Activated CD4-positive, alpha-beta memory T cell treated with anti-CD3 and anti-CD28 coated beads for 36 hours (primary cell): ENCODE measurements at regions not wholly inside any gene's neighbourhood (a gene's known extent, or its start where the extent isn't known, plus 50 kb on each side); places are given as distances from the start of the nearest gene placed in this dataset.

Experiments used
- CTCF ChIA-PET: fragments of 350-600 bp; sonication (Branson Sonifier 250); formaldehyde crosslinking; loops from one replicate; lab custom pipeline; 2021; ENCODE audit warnings: antibody characterized with exemption, inconsistent platforms; lab: Charles Lee
- POLR2A ChIA-PET: fragments of 350-600 bp; sonication (Branson Sonifier 250); formaldehyde crosslinking; loops from one replicate; lab custom pipeline; 2021; ENCODE audit warnings: antibody characterized with exemption; lab: Charles Lee
- DNase-seq: peaks from one replicate; pipeline ENCODE4 v3.0.0-alpha.2; 2020
- H3K27ac Mint-ChIP-seq: one replicate; pipeline ENCODE4 v1.8.0; 2021; ENCODE audit warnings: mixed read lengths
- H3K27me3 Mint-ChIP-seq: one replicate; pipeline ENCODE4 v1.8.0; 2021; ENCODE audit warnings: mixed read lengths
- H3K36me3 Mint-ChIP-seq: one replicate; pipeline ENCODE4 v1.8.0; 2021; ENCODE audit warnings: mixed read lengths
- H3K4me1 Mint-ChIP-seq: one replicate; pipeline ENCODE4 v1.8.0; 2021; ENCODE audit warnings: low read depth, mixed read lengths
- H3K4me3 Mint-ChIP-seq: one replicate; pipeline ENCODE4 v1.8.0; 2021; ENCODE audit warnings: mild to moderate bottlenecking, mixed read lengths
- H3K9me3 Mint-ChIP-seq: one replicate; pipeline ENCODE4 v1.8.0; 2021; ENCODE audit warnings: mixed read lengths
- intact Hi-C: fragments of 100-400 bp; cut with micrococcal nuclease; formaldehyde crosslinking; loops from one replicate; pipeline ENCODE4 v1.15.1; 2023

DNA sequence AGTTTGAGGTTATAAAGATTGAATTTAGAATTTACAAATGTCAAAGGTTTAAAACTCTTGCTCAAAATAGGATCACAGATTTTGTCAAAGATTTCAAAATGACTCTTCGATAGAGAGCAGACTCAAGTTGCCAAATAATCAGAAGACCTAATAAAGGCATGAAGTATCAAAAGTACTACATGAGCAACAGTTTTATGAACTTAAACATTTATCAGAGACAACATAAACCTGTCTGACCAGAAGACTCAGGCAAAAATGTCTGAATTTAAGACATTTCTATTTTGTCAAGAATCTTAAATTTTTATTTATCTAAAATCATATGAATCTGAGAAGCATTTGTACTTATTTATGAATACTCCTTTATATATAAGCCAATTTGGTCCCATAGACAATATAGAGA, 330.9 kb downstream of the PTPRU start:
- Mint-ChIP-seq H3K9me3 (peaks cover 57% of the 10 kb centered on the region), H3K27me3 (peaks cover 4% of the 10 kb centered on the region), H3K4me1 (no peaks in the 10 kb centered on the region), H3K27ac (no peak overlapping the region), H3K4me3 (no peak overlapping the region), H3K36me3 (peaks cover 10% of the 10 kb centered on the region)
- DNase-seq, result no peak
- ChIA-PET POLR2A (no interaction called here), CTCF (no interaction called here)
- intact Hi-C loops, result no loop called here

- DNase-seq, result no peak
- Mint-ChIP-seq H3K27ac (no peak overlapping the region), H3K36me3 (peaks cover 10% of the 10 kb centered on the region), H3K27me3 (peaks cover 4% of the 10 kb centered on the region), H3K4me3 (no peak overlapping the region), H3K9me3 (peaks cover 58% of the 10 kb centered on the region), H3K4me1 (no peaks in the 10 kb centered on the region)
- CTCF ChIA-PET, result no interaction called here
- intact Hi-C loops, result no loop called here
- POLR2A ChIA-PET, result no interaction called here
Observed at GRCh38 chr1:29565490-29565889, 329.2 kb downstream of the PTPRU start.

- peaks cover 55% of the 10 kb centered on the region for H3K9me3 Mint-ChIP-seq
- H3K27ac Mint-ChIP-seq, result no peak overlapping the region
- H3K27me3 Mint-ChIP-seq, result peaks cover 10% of the 10 kb centered on the region
- DNase-seq, result no peak
- POLR2A ChIA-PET, result no interaction called here
- no peaks in the 10 kb centered on the region for H3K4me1 Mint-ChIP-seq
- no peak overlapping the region for H3K4me3 Mint-ChIP-seq
- CTCF ChIA-PET, result no interaction called here
- H3K36me3 Mint-ChIP-seq, result peaks cover 10% of the 10 kb centered on the region
- intact Hi-C loops, result no loop called here
Observed at GRCh38 chr1:29563571-29563970, 327.2 kb downstream of the PTPRU start.

- Mint-ChIP-seq H3K9me3 (peaks cover 52% of the 10 kb centered on the region), H3K4me3 (no peak overlapping the region), H3K4me1 (no peaks in the 10 kb centered on the region)
Observed at GRCh38 chr1:29563092-29563491, 326.8 kb downstream of the PTPRU start.

GRCh38 chr1:29559056-29559455, 322.7 kb downstream of the PTPRU start:
- H3K4me1 Mint-ChIP-seq, result no peaks in the 10 kb centered on the region
- intact Hi-C loops, result no loop called here
- peaks cover 17% of the 10 kb centered on the region for H3K9me3 Mint-ChIP-seq
- H3K27ac Mint-ChIP-seq, result no peak overlapping the region
- H3K4me3 Mint-ChIP-seq, result no peak overlapping the region
- peaks cover 14% of the 10 kb centered on the region for H3K27me3 Mint-ChIP-seq
- H3K36me3 Mint-ChIP-seq, result peaks cover 7% of the 10 kb centered on the region
- no peak for DNase-seq
- ChIA-PET CTCF (no interaction called here), POLR2A (no interaction called here)

More at GRCh38 chr1:29563092-29563491, 326.8 kb downstream of the PTPRU start:
- H3K36me3 Mint-ChIP-seq, result peaks cover 10% of the 10 kb centered on the region
- intact Hi-C loops, result no loop called here
- peaks cover 11% of the 10 kb centered on the region for H3K27me3 Mint-ChIP-seq
- DNase-seq, result no peak
- POLR2A ChIA-PET, result no interaction called here
- H3K27ac Mint-ChIP-seq, result no peak overlapping the region
- CTCF ChIA-PET, result no interaction called here

GRCh38 chr1:29557701-29558600, 321.6 kb downstream of the PTPRU start:
- intact Hi-C loops, result no loop called here
- Mint-ChIP-seq H3K27me3 (peaks cover 14% of the 10 kb centered on the region), H3K9me3 (peaks cover 8% of the 10 kb centered on the region), H3K36me3 (peaks cover 4% of the 10 kb centered on the region), H3K4me1 (no peaks in the 10 kb centered on the region), H3K4me3 (no peak overlapping the region), H3K27ac (no peak overlapping the region)
- no peak for DNase-seq
- CTCF ChIA-PET, result no interaction called here
- POLR2A ChIA-PET, result no interaction called here

GRCh38 chr1:29557066-29557465, 320.7 kb downstream of the PTPRU start:
- Mint-ChIP-seq H3K27ac (no peak overlapping the region), H3K4me3 (no peak overlapping the region), H3K27me3 (peaks cover 10% of the 10 kb centered on the region), H3K4me1 (no peaks in the 10 kb centered on the region), H3K9me3 (no peaks in the 10 kb centered on the region), H3K36me3 (no peaks in the 10 kb centered on the region)
- ChIA-PET POLR2A (no interaction called here), CTCF (no interaction called here)
- intact Hi-C loops, result no loop called here
- no peak for DNase-seq

GRCh38 chr1:29556657-29557056, 320.3 kb downstream of the PTPRU start:
- Mint-ChIP-seq H3K27ac (no peak overlapping the region), H3K36me3 (no peaks in the 10 kb centered on the region), H3K4me1 (no peaks in the 10 kb centered on the region), H3K27me3 (peaks cover 10% of the 10 kb centered on the region), H3K9me3 (no peaks in the 10 kb centered on the region), H3K4me3 (no peak overlapping the region)
- intact Hi-C loops, result no loop called here
- CTCF ChIA-PET, result no interaction called here
- POLR2A ChIA-PET, result no interaction called here
- no peak for DNase-seq

DNA sequence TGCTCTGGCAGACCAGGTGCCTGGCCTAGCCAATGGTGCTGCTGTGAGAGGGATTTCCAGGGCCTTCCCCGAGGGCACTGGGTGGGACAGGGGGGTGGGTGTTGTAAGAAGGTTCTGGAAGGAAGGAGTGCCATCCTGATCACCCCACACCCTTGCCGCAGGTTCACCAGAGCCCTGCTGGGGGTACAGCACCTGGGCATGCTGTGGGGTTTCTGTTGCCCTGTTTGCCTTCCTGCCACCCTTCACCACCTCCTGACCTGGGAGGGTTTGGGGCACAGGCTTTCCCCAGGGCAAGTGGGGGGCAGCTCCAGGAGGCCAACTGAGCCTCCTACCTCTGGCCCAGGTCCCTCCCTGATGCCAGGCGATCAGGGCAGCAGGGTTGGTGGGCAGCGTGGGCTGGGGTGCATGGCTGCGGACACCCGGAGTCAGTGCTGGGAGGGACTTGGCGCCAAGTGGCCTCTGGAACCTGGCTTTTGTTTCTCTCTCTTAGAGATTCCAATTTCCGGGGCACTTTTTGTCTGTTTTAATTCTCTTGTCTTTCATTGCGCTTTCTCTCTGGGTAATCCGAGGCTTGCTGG, 318.8 kb downstream of the PTPRU start:
- Mint-ChIP-seq H3K4me3 (no peak overlapping the region), H3K9me3 (no peaks in the 10 kb centered on the region), H3K27me3 (peaks cover 9% of the 10 kb centered on the region), H3K27ac (no peak overlapping the region), H3K4me1 (no peaks in the 10 kb centered on the region), H3K36me3 (no peaks in the 10 kb centered on the region)
- ChIA-PET POLR2A (no interaction called here), CTCF (no interaction called here)
- intact Hi-C loops, result no loop called here
- DNase-seq, result no peak

- Mint-ChIP-seq H3K9me3 (no peaks in the 10 kb centered on the region), H3K4me1 (no peaks in the 10 kb centered on the region), H3K36me3 (no peaks in the 10 kb centered on the region), H3K4me3 (no peak overlapping the region), H3K27ac (no peak overlapping the region), H3K27me3 (peaks cover 6% of the 10 kb centered on the region)
- DNase-seq, result no peak
- CTCF ChIA-PET, result no interaction called here
- POLR2A ChIA-PET, result no interaction called here
- intact Hi-C loops, result loop anchor here (5.0 kb wide), 1 partner anchor 1103 kb away; no protein-coding TSS in a partner anchor
Observed at GRCh38 chr1:29554208-29554778, 318.0 kb downstream of the PTPRU start.

DNA sequence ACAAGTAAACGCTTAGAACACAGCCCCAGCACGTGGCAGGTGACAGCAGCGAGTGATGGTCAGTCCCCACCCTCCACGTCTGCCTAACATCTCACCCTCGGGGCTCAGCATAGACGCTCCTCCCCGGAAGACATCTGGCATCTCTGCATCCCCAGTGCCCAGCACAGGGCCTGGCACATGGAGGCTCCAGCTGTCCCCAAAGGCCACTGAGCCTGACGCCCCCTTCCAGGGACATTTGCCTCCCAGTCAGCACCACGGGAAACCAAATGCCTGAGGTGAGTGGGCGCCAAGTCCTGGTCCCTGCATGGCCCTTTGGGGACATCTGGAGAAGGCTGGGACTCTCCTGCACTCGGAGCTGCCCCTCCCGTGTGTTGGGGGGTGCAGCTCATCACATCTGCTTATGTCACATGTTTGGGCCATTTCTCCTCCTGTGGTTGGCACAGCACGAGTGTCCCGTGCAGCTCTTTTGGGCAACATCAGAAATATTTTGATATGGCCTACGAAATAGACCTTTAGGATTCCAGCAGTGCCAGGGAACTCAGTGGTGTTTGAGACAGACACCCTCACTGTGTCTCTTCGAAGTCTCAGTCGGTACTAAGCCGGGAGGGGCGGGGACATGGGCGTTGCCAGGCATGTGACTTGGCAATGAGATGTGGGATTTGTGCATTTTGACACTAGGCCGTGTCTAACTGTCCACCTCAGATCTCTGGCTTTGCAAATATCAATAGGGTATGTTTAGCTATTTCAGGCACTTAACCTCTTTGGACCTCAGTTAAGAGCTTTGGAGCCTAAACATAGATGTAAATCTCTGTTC, 315.0 kb downstream of the PTPRU start:
- intact Hi-C loops, result loop anchor here (5.0 kb wide), 1 partner anchor 1106 kb away; no protein-coding TSS in a partner anchor
- ChIA-PET CTCF (no interaction called here), POLR2A (no interaction called here)
- no peak for DNase-seq
- Mint-ChIP-seq H3K4me1 (no peaks in the 10 kb centered on the region), H3K36me3 (no peaks in the 10 kb centered on the region), H3K27ac (no peak overlapping the region), H3K9me3 (no peaks in the 10 kb centered on the region), H3K27me3 (no peaks in the 10 kb centered on the region), H3K4me3 (no peak overlapping the region)
